ENCODE measurements at regions not wholly inside any gene's neighbourhood (a gene's known extent, or its start where the extent isn't known, plus 50 kb on each side); places are given as distances from the start of the nearest gene placed in this dataset.

GRCh38 chr1:80769208-80769750 lies 1031.5 kb upstream of the ADGRL2 start:
- Histone ChIP-seq H3K9me3 (ENCODE audit: control insufficient read depth in 2 of 3, insufficient read depth in 1 of 3, low read length in 3 of 3) (no peaks in the 10 kb centered on the region), H3K36me3 (ENCODE audit: control insufficient read depth in 2 of 3, insufficient read depth in 3 of 3, low read length in 3 of 3) (no peaks in the 10 kb centered on the region), H3K27me3 (ENCODE audit: control insufficient read depth, insufficient read depth, low read length) (no peaks in the 10 kb centered on the region), H3K27ac (ENCODE audit: low read depth in 2 of 2, low read length in 2 of 2) (no peak overlapping the region), H3K4me3 (ENCODE audit: low read length in 3 of 3) (no peak overlapping the region), H3K9ac (ENCODE audit: low read length in 3 of 3) (no peak overlapping the region), H3K4me1 (ENCODE audit: control insufficient read depth in 2 of 3, insufficient read depth in 2 of 3, low read depth in 1 of 3, low read length in 3 of 3) (no peaks in the 10 kb centered on the region)
- no peak for TF ChIP-seq CTCF (IDR thresholded peaks at IDR 0.05; ENCODE audit: borderline replicate concordance, extremely low read depth, insufficient read depth)
- no peak for FAIRE-seq
- DNase-seq = no peak
- intact Hi-C loops (cut with DNase I) = no loop called here

GRCh38 chr1:80767711-80768110 lies 1033.0 kb upstream of the ADGRL2 start:
- H3K36me3 ChIP-seq (ENCODE audit: control insufficient read depth in 2 of 3, insufficient read depth in 3 of 3, low read length in 3 of 3) = no peaks in the 10 kb centered on the region
- DNase-seq (no peak), FAIRE-seq (no peak)
- no peak for TF ChIP-seq CTCF (IDR thresholded peaks at IDR 0.05; ENCODE audit: borderline replicate concordance, extremely low read depth, insufficient read depth)
- no peak overlapping the region for H3K9ac ChIP-seq (ENCODE audit: low read length in 3 of 3)
- H3K27me3 ChIP-seq (ENCODE audit: control insufficient read depth, insufficient read depth, low read length) = no peaks in the 10 kb centered on the region
- no peak overlapping the region for H3K27ac ChIP-seq (ENCODE audit: low read depth in 2 of 2, low read length in 2 of 2)
- intact Hi-C loops (cut with DNase I) = no loop called here
- no peak overlapping the region for H3K4me3 ChIP-seq (ENCODE audit: low read length in 3 of 3)
- H3K9me3 ChIP-seq (ENCODE audit: control insufficient read depth in 2 of 3, insufficient read depth in 1 of 3, low read length in 3 of 3) = no peaks in the 10 kb centered on the region
- no peaks in the 10 kb centered on the region for H3K4me1 ChIP-seq (ENCODE audit: control insufficient read depth in 2 of 3, insufficient read depth in 2 of 3, low read depth in 1 of 3, low read length in 3 of 3)

DNA sequence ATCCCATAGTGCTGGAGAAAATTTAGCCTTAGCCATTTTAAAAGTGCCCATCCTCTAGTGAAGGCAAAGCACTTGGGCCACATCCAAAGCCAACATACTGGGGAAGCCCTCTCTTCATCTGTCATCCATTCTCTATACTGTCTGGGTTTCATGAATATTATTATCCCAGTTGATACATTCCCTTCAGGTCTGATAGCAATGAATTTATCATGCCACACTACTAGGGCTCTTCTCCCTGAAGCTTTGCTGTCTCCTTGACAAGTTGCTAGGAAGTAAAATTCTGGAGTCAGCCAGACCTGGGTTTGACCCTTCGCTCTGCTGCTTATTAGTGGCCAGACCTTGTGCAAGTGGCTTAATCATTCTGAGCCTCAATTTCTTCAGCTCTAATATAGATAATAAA lies 1041.4 kb upstream of the ADGRL2 start:
- no peak for FAIRE-seq

More for the DNA sequence above, 1041.4 kb upstream of the ADGRL2 start:
- no peak overlapping the region for H3K27ac ChIP-seq (ENCODE audit: low read depth in 2 of 2, low read length in 2 of 2)
- no peak for DNase-seq
- no peak overlapping the region for H3K9ac ChIP-seq (ENCODE audit: low read length in 3 of 3)
- intact Hi-C loops (cut with DNase I) = no loop called here
- no peaks in the 10 kb centered on the region for H3K4me1 ChIP-seq (ENCODE audit: control insufficient read depth in 2 of 3, insufficient read depth in 2 of 3, low read depth in 1 of 3, low read length in 3 of 3)
- H3K9me3 ChIP-seq (ENCODE audit: control insufficient read depth in 2 of 3, insufficient read depth in 1 of 3, low read length in 3 of 3) = no peaks in the 10 kb centered on the region
- no peak for TF ChIP-seq CTCF (IDR thresholded peaks at IDR 0.05; ENCODE audit: borderline replicate concordance, extremely low read depth, insufficient read depth)
- H3K4me3 ChIP-seq (ENCODE audit: low read length in 3 of 3) = no peak overlapping the region
- H3K36me3 ChIP-seq (ENCODE audit: control insufficient read depth in 2 of 3, insufficient read depth in 3 of 3, low read length in 3 of 3) = no peaks in the 10 kb centered on the region
- no peaks in the 10 kb centered on the region for H3K27me3 ChIP-seq (ENCODE audit: control insufficient read depth, insufficient read depth, low read length)

All from kidney (tissue), 13 donors.